PC-3 (cell line): ENCODE measurements at regions not wholly inside any gene's neighbourhood (a gene's known extent, or its start where the extent isn't known, plus 50 kb on each side); places are given as distances from the start of the nearest gene placed in this dataset.

Source experiments
- ATAC-seq: fragments of 200-7000 bp; cut with Tn5 transposase; 2 replicates; pipeline ENCODE4 v1.9.1; 2020; ENCODE audit warnings: mild to moderate bottlenecking, moderate library complexity
- BruUV-seq: library from RNA; stranded (reverse); fragments of 400-500 nt; replicated peaks from 2 replicates; lab custom pipeline; 2021; lab: Mats Ljungman, UMichigan
- CTCF ChIA-PET: fragments of 300-600 bp; sonication (Branson Sonifier 250); formaldehyde crosslinking; loops from one replicate; lab custom pipeline; 2022; ENCODE audit warnings: antibody characterized with exemption; lab: Charles Lee
- POLR2A ChIA-PET: fragments of 300-600 bp; sonication (Branson Sonifier 250); formaldehyde crosslinking; loops from one replicate; lab custom pipeline; 2022; ENCODE audit warnings: antibody characterized with exemption; ENCODE audit not compliant: unreplicated experiment; lab: Charles Lee
- DNase-seq: peaks from one replicate; pipeline ENCODE4 v3.0.0-alpha.2; 2015
- H2AFZ ChIP-seq: fragments of 300-600 bp; sonication (generic); 2 replicates; pipeline ENCODE4 v1.6.0; 2016; ENCODE audit warnings: antibody characterized with exemption, low read length
- H3F3A ChIP-seq: fragments of 300-600 bp; sonication (generic); one replicate; pipeline ENCODE4 v1.6.0; 2017; ENCODE audit warnings: antibody characterized with exemption, low read length, control low read depth, mild to moderate bottlenecking; ENCODE audit not compliant: unreplicated experiment
- H3K27ac ChIP-seq: fragments of 300-600 bp; sonication (generic); 2 replicates; pipeline ENCODE4 v1.5.1; 2016; ENCODE audit warnings: mild to moderate bottlenecking, low read length
- H3K27me3 ChIP-seq: fragments of 300-600 bp; sonication (generic); 2 replicates; pipeline ENCODE4 v1.6.1; 2016; ENCODE audit warnings: low read length, mixed read lengths
- H3K36me3 ChIP-seq: fragments of 300-600 bp; sonication (generic); 2 replicates; pipeline ENCODE4 v1.6.1; 2016; ENCODE audit warnings: low read depth, mixed run types, low read length, mixed read lengths
- H3K4me1 ChIP-seq: fragments of 300-600 bp; sonication (generic); 2 replicates; pipeline ENCODE4 v1.5.1; 2016; ENCODE audit warnings: low read length; ENCODE audit not compliant: insufficient read depth
- H3K4me2 ChIP-seq: fragments of 300-600 bp; sonication (generic); 2 replicates; pipeline ENCODE4 v1.6.0; 2016; ENCODE audit warnings: low read length
- H3K4me3 ChIP-seq: fragments of 300-600 bp; sonication (generic); 2 replicates; pipeline ENCODE4 v1.5.1; 2016; ENCODE audit warnings: mild to moderate bottlenecking, low read length, mixed read lengths
- H3K79me2 ChIP-seq: fragments of 300-600 bp; sonication (generic); 2 replicates; pipeline ENCODE4 v1.6.1; 2017; ENCODE audit warnings: low read length, mixed read lengths
- H3K9ac ChIP-seq: fragments of 300-600 bp; sonication (generic); 2 replicates; pipeline ENCODE4 v1.6.0; 2016; ENCODE audit warnings: mild to moderate bottlenecking, low read length
- H3K9me2 ChIP-seq: fragments of 300-600 bp; sonication (generic); replicated peaks from 2 replicates; pipeline ENCODE4 v1.6.1; 2016; ENCODE audit warnings: mixed run types, low read length, mixed read lengths
- H3K9me3 ChIP-seq: fragments of 300-600 bp; sonication (generic); 2 replicates; pipeline ENCODE4 v1.6.1; 2016; ENCODE audit warnings: low read length, mixed read lengths
- H4K20me1 ChIP-seq: fragments of 300-600 bp; sonication (generic); 2 replicates; pipeline ENCODE4 v1.6.1; 2016; ENCODE audit warnings: low read length, mixed read lengths
- EZH2 ChIP-seq: fragments of 300-600 bp; sonication (generic); IDR thresholded peaks from one replicate; pipeline ENCODE4 v1.6.1; 2017; ENCODE audit warnings: antibody characterized with exemption, mild to moderate bottlenecking, low read length; ENCODE audit not compliant: unreplicated experiment
- EZH2phosphoT487 ChIP-seq: fragments of 300-600 bp; sonication (generic); IDR thresholded peaks from 2 replicates; pipeline ENCODE4 v1.6.1; 2018; ENCODE audit warnings: mild to moderate bottlenecking, antibody characterized with exemption, low read length, borderline replicate concordance
- intact Hi-C: fragments of 100-400 bp; cut with micrococcal nuclease; formaldehyde crosslinking; loops from 2 replicates; pipeline ENCODE4 v1.9.0; 2023
- TF ChIP-seq, protein P1 (sequence below): fragments of 300-600 bp; sonication (generic); conservative IDR thresholded peaks from 2 replicates; pipeline ENCODE4 v1.5.1; 2017; ENCODE audit warnings: antibody characterized with exemption, low read depth, mild to moderate bottlenecking, low read length

DNA sequence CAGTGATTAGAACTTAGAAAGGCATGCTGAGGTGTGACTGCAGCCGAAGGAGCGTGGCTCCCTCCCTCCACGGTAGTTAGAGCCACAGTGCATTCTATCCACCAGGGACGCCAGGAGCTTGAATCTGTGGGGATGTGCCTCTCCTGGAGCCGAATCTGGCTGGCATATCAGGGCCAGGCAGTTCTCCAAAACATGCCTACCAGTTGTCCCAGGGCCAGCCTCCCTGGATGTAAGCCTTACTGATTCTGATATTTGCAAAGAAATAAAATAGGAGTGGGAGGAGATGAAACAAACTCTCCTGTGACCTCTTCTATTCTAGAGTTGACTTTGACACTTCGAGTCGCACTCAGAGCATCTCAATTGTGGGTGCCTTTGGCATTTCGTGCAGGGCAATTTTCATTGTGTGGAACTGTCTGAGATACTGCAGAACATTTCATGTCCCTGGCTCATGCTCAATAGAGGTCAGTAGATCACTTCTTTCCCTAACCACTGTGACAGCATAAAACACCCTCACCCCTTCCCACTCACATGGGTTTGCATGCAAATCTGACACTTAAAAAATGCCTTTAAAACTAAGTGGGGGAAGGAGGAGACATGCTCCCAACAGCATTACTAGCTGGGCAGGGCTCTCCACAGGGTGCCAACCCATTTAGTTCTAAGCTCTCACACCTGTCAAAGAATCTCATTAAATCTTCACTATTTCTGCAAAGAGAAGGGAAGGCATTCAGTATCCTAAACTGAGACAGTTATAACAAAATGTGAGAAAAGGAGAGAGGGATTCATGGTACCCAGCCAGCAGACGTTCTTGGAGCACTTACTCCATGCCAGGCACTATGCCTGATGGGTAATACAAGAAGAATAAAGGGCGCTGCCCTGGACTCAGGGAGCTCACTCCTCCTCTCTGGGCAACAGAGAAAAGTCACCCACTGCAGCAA is 378.9 kb downstream of the PREX1 start:
- H3K4me2 ChIP-seq, result no peak overlapping the region
- H3K79me2 ChIP-seq, result no peaks in the 10 kb centered on the region
- POLR2A ChIA-PET, result no interaction called here
- intact Hi-C loops, result no loop called here
- ATAC-seq (no peak), DNase-seq (no peak)
- peaks cover 72% of the 10 kb centered on the region for H3K27me3 ChIP-seq
- no TSS peak for BruUV-seq
- H3K9ac ChIP-seq, result no peak overlapping the region
- TF ChIP-seq, protein P1, sequence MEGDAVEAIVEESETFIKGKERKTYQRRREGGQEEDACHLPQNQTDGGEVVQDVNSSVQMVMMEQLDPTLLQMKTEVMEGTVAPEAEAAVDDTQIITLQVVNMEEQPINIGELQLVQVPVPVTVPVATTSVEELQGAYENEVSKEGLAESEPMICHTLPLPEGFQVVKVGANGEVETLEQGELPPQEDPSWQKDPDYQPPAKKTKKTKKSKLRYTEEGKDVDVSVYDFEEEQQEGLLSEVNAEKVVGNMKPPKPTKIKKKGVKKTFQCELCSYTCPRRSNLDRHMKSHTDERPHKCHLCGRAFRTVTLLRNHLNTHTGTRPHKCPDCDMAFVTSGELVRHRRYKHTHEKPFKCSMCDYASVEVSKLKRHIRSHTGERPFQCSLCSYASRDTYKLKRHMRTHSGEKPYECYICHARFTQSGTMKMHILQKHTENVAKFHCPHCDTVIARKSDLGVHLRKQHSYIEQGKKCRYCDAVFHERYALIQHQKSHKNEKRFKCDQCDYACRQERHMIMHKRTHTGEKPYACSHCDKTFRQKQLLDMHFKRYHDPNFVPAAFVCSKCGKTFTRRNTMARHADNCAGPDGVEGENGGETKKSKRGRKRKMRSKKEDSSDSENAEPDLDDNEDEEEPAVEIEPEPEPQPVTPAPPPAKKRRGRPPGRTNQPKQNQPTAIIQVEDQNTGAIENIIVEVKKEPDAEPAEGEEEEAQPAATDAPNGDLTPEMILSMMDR, result no peak
- TF ChIP-seq EZH2 (no peak), EZH2phosphoT487 (no peak)
- no peaks in the 10 kb centered on the region for H3K4me1 ChIP-seq
- no peaks in the 10 kb centered on the region for H3F3A ChIP-seq
- CTCF ChIA-PET, result no interaction called here
- H3K9me3 ChIP-seq, result peaks cover 8% of the 10 kb centered on the region; the same call in 1 of the 2 replicates
- no peak overlapping the region for H3K27ac ChIP-seq
- no peak overlapping the region for H2AFZ ChIP-seq
- no peaks in the 10 kb centered on the region for H3K9me2 ChIP-seq
- no peak overlapping the region for H3K4me3 ChIP-seq
- H4K20me1 ChIP-seq, result no peaks in the 10 kb centered on the region
- no peaks in the 10 kb centered on the region for H3K36me3 ChIP-seq

DNA sequence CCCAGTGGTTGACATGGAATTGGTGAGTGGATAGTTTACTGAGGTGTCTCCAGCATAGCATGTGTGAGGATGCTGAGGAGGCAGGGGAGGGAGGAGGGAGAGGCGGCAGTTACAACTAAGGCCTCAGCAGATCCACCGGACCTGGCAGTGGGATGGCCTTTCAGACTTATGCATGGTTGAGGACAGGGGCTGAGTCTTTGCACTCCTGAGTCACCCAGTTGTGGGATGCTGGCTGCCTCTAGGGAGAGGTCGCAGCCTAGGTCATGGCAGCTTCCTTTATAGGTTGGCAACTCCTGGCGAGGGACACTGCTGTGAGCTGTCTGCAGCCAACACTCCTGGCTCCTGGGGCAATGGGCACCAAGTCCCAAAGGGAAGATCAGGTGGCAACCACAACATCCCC is 380.3 kb downstream of the PREX1 start:
- peaks cover 71% of the 10 kb centered on the region for H3K27me3 ChIP-seq
- no peaks in the 10 kb centered on the region for H3K9me2 ChIP-seq
- H3K4me2 ChIP-seq, result no peak overlapping the region
- POLR2A ChIA-PET, result no interaction called here
- no peaks in the 10 kb centered on the region for H3K79me2 ChIP-seq
- no peaks in the 10 kb centered on the region for H3K4me1 ChIP-seq
- no peak overlapping the region for H3K27ac ChIP-seq
- no peaks in the 10 kb centered on the region for H4K20me1 ChIP-seq
- CTCF ChIA-PET, result no interaction called here
- no peaks in the 10 kb centered on the region for H3F3A ChIP-seq
- H2AFZ ChIP-seq, result no peak overlapping the region
- no peak for DNase-seq
- H3K36me3 ChIP-seq, result no peaks in the 10 kb centered on the region
- peaks cover 13% of the 10 kb centered on the region; the same call in 1 of the 2 replicates for H3K9me3 ChIP-seq
- no peak for TF ChIP-seq EZH2phosphoT487
- TF ChIP-seq EZH2, result no peak
- TF ChIP-seq, protein P1, result no peak
- intact Hi-C loops, result no loop called here
- no peak overlapping the region for H3K4me3 ChIP-seq
- no peak overlapping the region for H3K9ac ChIP-seq
- no peak for ATAC-seq
- BruUV-seq, result no TSS peak

DNA sequence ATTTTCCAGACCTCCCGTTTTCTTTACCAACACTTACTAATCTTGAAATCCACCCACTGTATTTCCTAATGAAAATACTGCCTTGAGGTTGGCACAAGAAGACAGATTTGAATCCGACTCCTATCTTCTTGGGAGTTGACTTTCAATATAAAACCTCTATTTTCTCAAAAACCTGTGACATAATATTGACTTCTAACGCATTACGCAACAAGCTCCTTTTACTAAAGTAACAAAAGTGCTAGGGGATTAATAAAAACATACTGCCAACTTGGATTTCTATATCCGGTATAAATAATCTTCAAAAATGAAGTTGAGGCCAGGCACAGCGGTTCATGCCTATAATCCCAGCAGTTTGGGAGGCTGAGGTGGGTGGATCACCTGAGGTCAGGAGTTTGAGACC is 382.0 kb downstream of the PREX1 start:
- Histone ChIP-seq H3K9ac (no peak overlapping the region), H3K36me3 (no peaks in the 10 kb centered on the region), H3K9me3 (peaks cover 13% of the 10 kb centered on the region; the same call in 1 of the 2 replicates), H3K4me1 (no peaks in the 10 kb centered on the region), H3K4me3 (no peak overlapping the region), H3K4me2 (no peak overlapping the region), H3F3A (no peaks in the 10 kb centered on the region), H3K79me2 (no peaks in the 10 kb centered on the region), H3K9me2 (no peaks in the 10 kb centered on the region), H4K20me1 (no peaks in the 10 kb centered on the region), H3K27me3 (peaks cover 71% of the 10 kb centered on the region), H3K27ac (no peak overlapping the region), H2AFZ (no peak overlapping the region)
- ChIA-PET POLR2A (no interaction called here), CTCF (no interaction called here)
- TF ChIP-seq EZH2 (no peak), EZH2phosphoT487 (no peak)
- TF ChIP-seq, protein P1, result no peak
- no TSS peak for BruUV-seq
- ATAC-seq, result no peak
- DNase-seq, result no peak
- intact Hi-C loops, result no loop called here
